GM10266 (cell line): ENCODE measurements at regions not wholly inside any gene's neighbourhood (a gene's known extent, or its start where the extent isn't known, plus 50 kb on each side); places are given as distances from the start of the nearest gene placed in this dataset.

ENCODE experiments used
- DNase-seq: peaks from one replicate; pipeline ENCODE4 v3.0.0; 2012; ENCODE audit errors: extremely low spot score
- TF ChIP-seq, protein P1 (sequence below): IDR thresholded peaks from 2 replicates; pipeline ENCODE4 v1.5.1; 2012; ENCODE audit warnings: mild to moderate bottlenecking, low read depth; ENCODE audit not compliant: control insufficient read depth, insufficient read depth; ENCODE audit errors: missing control alignments

DNA sequence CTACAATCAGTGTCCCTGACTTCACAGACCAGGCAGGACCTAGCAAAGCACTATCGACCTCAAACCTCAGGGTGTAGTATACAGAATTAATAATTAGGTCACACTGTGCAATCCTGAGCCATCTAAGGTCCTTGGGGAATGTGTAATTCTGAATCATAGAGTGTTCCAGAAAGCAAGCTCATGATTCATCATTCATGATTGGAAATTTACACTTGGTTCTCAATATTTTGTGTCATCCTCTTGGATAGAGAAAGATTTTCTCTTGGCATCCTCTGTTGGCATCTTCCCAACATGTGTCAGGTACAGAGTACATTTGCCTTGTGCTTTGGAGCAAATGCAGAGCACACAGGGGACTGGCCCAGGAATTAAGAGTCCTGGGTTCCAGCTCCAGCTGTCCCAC, 245.0 kb upstream of the NT5C1B start:
- TF ChIP-seq, protein P1, sequence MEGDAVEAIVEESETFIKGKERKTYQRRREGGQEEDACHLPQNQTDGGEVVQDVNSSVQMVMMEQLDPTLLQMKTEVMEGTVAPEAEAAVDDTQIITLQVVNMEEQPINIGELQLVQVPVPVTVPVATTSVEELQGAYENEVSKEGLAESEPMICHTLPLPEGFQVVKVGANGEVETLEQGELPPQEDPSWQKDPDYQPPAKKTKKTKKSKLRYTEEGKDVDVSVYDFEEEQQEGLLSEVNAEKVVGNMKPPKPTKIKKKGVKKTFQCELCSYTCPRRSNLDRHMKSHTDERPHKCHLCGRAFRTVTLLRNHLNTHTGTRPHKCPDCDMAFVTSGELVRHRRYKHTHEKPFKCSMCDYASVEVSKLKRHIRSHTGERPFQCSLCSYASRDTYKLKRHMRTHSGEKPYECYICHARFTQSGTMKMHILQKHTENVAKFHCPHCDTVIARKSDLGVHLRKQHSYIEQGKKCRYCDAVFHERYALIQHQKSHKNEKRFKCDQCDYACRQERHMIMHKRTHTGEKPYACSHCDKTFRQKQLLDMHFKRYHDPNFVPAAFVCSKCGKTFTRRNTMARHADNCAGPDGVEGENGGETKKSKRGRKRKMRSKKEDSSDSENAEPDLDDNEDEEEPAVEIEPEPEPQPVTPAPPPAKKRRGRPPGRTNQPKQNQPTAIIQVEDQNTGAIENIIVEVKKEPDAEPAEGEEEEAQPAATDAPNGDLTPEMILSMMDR, result no peak
- DNase-seq, result no peak

GRCh38 chr2:18833941-18834340, 244.6 kb upstream of the NT5C1B start:
- TF ChIP-seq, protein P1, result no peak
- no peak for DNase-seq

DNA sequence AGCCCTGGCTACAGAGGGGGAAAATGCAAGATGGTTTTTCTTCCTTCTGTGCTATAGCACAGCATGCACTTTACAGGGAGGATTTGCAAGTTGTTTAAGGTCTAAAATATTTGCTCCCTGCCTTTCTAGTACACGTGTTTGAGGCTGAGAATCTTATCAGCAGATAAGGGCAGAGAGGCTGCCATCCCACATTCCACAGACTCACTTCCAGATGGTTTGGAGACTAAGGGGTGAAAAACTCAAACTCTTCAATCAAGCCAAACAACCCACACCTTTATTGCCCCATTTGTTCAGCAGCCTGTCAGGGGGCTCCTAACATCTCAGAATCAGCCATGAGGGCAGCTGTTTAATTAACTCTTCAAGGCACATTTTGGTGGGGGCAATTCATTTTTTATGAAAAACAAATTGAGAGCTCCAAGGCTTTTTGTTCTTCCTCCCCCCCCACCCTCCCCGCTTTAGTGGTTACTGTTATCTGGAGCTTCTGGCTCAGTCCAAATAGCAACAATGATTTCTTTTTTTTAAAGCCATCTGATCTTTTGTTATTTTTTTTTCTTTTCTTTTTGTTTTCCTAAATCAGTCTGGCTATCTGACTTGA, 242.6 kb upstream of the NT5C1B start:
- TF ChIP-seq, protein P1, result no peak
- DNase-seq, result no peak

DNA sequence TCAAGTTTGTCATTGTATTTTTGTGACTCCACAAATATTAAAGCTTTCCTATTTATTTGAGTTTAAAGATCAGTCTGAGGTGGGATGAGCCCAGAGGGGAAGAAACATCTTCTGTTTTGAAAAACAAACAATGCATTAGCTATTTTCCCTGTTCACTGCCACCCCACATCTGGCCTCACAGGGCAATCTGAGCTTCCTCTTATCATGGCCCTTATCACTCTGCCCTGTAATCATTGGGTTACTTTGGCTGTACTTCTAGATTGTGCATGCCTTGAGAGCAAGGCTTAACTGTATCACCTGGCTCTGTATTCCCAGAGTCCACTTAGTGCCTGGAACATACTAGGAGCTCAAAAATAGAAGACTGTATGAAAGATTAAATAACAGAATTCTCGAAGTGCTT, 241.6 kb upstream of the NT5C1B start:
- TF ChIP-seq, protein P1, result no peak
- no peak for DNase-seq

- no peak for DNase-seq
- TF ChIP-seq, protein P1, result no peak
Observed at GRCh38 chr2:18829976-18830375, 240.6 kb upstream of the NT5C1B start.

- no peak for DNase-seq
- TF ChIP-seq, protein P1, result no peak
Observed at GRCh38 chr2:18829251-18829902, 240.0 kb upstream of the NT5C1B start.

GRCh38 chr2:18828296-18828695, 238.9 kb upstream of the NT5C1B start:
- TF ChIP-seq, protein P1, result no peak
- no peak for DNase-seq
